ENCODE measurements at regions not wholly inside any gene's neighbourhood (a gene's known extent, or its start where the extent isn't known, plus 50 kb on each side); places are given as distances from the start of the nearest gene placed in this dataset.

DNA sequence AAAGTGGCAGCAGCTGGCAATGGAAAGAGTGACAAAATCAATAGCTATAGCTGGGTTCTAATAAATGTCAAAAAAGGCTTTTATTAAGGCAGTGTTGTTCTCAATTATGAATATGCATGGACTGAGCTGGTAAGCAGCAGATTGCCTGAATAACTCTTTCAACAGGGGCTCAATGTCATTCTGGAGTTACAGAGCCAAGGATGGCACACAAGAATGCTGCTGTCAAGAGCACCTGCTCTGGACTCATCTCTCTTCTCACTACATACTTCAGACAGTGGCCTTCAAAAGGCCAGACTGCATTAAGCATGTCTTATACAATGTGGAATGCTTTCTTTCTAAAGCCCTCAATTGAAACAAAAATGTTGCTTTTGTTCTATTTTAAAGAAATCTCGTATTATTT is 351.4 kb downstream of the KLHL13 start:
- TF ChIP-seq, protein P1, sequence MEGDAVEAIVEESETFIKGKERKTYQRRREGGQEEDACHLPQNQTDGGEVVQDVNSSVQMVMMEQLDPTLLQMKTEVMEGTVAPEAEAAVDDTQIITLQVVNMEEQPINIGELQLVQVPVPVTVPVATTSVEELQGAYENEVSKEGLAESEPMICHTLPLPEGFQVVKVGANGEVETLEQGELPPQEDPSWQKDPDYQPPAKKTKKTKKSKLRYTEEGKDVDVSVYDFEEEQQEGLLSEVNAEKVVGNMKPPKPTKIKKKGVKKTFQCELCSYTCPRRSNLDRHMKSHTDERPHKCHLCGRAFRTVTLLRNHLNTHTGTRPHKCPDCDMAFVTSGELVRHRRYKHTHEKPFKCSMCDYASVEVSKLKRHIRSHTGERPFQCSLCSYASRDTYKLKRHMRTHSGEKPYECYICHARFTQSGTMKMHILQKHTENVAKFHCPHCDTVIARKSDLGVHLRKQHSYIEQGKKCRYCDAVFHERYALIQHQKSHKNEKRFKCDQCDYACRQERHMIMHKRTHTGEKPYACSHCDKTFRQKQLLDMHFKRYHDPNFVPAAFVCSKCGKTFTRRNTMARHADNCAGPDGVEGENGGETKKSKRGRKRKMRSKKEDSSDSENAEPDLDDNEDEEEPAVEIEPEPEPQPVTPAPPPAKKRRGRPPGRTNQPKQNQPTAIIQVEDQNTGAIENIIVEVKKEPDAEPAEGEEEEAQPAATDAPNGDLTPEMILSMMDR (IDR thresholded peaks at IDR 0.05) = no peak
- TF ChIP-seq POLR2A (IDR thresholded peaks at IDR 0.05) = no peak
- no peak for TF ChIP-seq EP300 (IDR thresholded peaks at IDR 0.05)

Measured in ovary (tissue), 3 donors.